ENCODE measurements at regions not wholly inside any gene's neighbourhood (a gene's known extent, or its start where the extent isn't known, plus 50 kb on each side); places are given as distances from the start of the nearest gene placed in this dataset.

DNA sequence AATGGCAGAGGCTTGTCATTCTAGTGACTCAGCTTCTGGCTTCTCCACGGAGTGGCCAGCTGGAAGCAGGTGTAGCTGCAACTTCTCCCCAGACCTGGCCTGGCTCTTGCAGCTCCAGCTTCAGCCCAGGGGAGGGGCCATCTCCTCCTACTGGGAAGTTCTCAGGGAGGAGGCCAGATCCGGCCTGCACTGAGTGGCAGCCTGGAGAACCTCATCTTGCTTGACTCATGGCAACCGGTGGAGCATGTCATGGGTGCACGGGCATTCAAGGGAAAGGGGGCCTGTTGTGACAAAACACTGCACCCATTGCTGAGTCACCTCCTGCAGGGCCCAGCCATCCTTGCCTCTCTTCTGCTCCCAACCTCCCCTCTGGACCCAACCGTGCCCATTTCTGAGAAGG lies 273.9 kb upstream of the MAF start:
- no peak overlapping the region for H3K27ac Mint-ChIP-seq
- H3K9me3 Mint-ChIP-seq = no peaks in the 10 kb centered on the region
- Histone ChIP-seq H2BK120ac (ENCODE audit: low read depth, low read length, poor library complexity, severe bottlenecking) (no peak overlapping the region), H3K4me2 (ENCODE audit: insufficient read depth, insufficient read length, low read length) (no peak overlapping the region), H3K18ac (ENCODE audit: insufficient read length, low read depth, low read length) (no peak overlapping the region), H3K27me3 (ENCODE audit: insufficient read depth, low read length) (no peaks in the 10 kb centered on the region), H2BK5ac (ENCODE audit: insufficient read length, low read length) (no peak overlapping the region), H4K5ac (ENCODE audit: insufficient read length, low read depth, low read length) (no peak overlapping the region), H3K14ac (ENCODE audit: insufficient read depth, low read length) (no peak overlapping the region), H3K4ac (ENCODE audit: low read depth, low read length) (no peak overlapping the region), H3K9me3 (ENCODE audit: control insufficient read depth, low read depth, low read length) (no peaks in the 10 kb centered on the region), H3K23ac (ENCODE audit: insufficient read length, low read depth, low read length) (no peak overlapping the region), H4K8ac (replicated peaks; ENCODE audit: insufficient read length, low read depth, low read length) (no peak overlapping the region), H3K56ac (ENCODE audit: insufficient read length, low read depth, low read length) (no peak overlapping the region), H2BK20ac (ENCODE audit: low read depth, low read length, poor library complexity, severe bottlenecking) (no peak overlapping the region), H3K79me1 (ENCODE audit: insufficient read depth, low read depth, low read length, poor library complexity, severe bottlenecking) (no peaks in the 10 kb centered on the region), H2AK5ac (ENCODE audit: insufficient read length, low read length) (no peak overlapping the region), H3T11ph (ENCODE audit: low read length) (no peak overlapping the region), H2AFZ (ENCODE audit: low read length) (no peak overlapping the region), H3K23me2 (ENCODE audit: insufficient read length, low read depth, low read length, poor library complexity, severe bottlenecking) (no peaks in the 10 kb centered on the region), H4K91ac (ENCODE audit: insufficient read length, low read depth, low read length) (no peak overlapping the region), H3K27ac (ENCODE audit: insufficient read length, low read depth, low read length) (no peak overlapping the region), H2BK15ac (ENCODE audit: low read depth, low read length) (no peak overlapping the region), H3K79me2 (ENCODE audit: insufficient read depth, low read length) (no peaks in the 10 kb centered on the region), H3K9ac (ENCODE audit: extremely low read depth, insufficient read length, low read length) (no peak overlapping the region), H2BK12ac (ENCODE audit: insufficient read length, low read depth, low read length) (no peak overlapping the region), H3K4me1 (ENCODE audit: insufficient read depth, low read length) (no peaks in the 10 kb centered on the region), H4K20me1 (ENCODE audit: control insufficient read depth, insufficient read depth, insufficient read length) (no peaks in the 10 kb centered on the region)
- no peaks in the 10 kb centered on the region for H3K36me3 Mint-ChIP-seq (ENCODE audit: insufficient read depth in 1 of 3, low read depth in 3 of 3)
- no peak for DNase-seq
- WGBS (ENCODE audit: extremely low coverage, insufficient read length, low lambda C conversion rate) = no CpG with 5 or more reads among the region's 5 CpGs
- no peak overlapping the region for H3K4me3 Mint-ChIP-seq
- no peaks in the 10 kb centered on the region for H3K4me1 Mint-ChIP-seq
- H3K27me3 Mint-ChIP-seq (ENCODE audit: low read depth) = peaks cover 3% of the 10 kb centered on the region; the same call in 1 of the 2 replicates
- TF ChIP-seq, protein P1, sequence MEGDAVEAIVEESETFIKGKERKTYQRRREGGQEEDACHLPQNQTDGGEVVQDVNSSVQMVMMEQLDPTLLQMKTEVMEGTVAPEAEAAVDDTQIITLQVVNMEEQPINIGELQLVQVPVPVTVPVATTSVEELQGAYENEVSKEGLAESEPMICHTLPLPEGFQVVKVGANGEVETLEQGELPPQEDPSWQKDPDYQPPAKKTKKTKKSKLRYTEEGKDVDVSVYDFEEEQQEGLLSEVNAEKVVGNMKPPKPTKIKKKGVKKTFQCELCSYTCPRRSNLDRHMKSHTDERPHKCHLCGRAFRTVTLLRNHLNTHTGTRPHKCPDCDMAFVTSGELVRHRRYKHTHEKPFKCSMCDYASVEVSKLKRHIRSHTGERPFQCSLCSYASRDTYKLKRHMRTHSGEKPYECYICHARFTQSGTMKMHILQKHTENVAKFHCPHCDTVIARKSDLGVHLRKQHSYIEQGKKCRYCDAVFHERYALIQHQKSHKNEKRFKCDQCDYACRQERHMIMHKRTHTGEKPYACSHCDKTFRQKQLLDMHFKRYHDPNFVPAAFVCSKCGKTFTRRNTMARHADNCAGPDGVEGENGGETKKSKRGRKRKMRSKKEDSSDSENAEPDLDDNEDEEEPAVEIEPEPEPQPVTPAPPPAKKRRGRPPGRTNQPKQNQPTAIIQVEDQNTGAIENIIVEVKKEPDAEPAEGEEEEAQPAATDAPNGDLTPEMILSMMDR (conservative IDR thresholded peaks at IDR 0.05) = no peak

All from H9 (cell line).